Caco-2 (cell line): ENCODE measurements at regions not wholly inside any gene's neighbourhood (a gene's known extent, or its start where the extent isn't known, plus 50 kb on each side); places are given as distances from the start of the nearest gene placed in this dataset.
"Not testable (repeated sequence)": the region's sequence is repeated elsewhere in the genome, so short reads cannot be mapped to it uniquely, and the experiment has no call there.

Experiments
- BruUV-seq: library from RNA; stranded (reverse); fragments of 400-500 nt; replicated peaks from 2 replicates; lab custom pipeline; 2021; lab: Mats Ljungman, UMichigan
- CTCF ChIA-PET: fragments of 300-600 bp; sonication (Branson Sonifier 250); formaldehyde crosslinking; loops from one replicate; lab custom pipeline; 2022; ENCODE audit warnings: antibody characterized with exemption; lab: Charles Lee
- POLR2A ChIA-PET: fragments of 300-600 bp; sonication (Branson Sonifier 250); formaldehyde crosslinking; loops from one replicate; lab custom pipeline; 2022; ENCODE audit warnings: antibody characterized with exemption; lab: Charles Lee
- DNase-seq, 2 experiments: peaks; one replicate each; pipeline versions ENCODE4 v3.0.0 to v3.0.0-alpha.2; 2020 to 2022
- H3K27me3 ChIP-seq: replicated peaks from 2 replicates; pipeline ENCODE4 v1.6.0; 2011; ENCODE audit warnings: low read length; ENCODE audit not compliant: control insufficient read depth, insufficient read depth
- H3K36me3 ChIP-seq: 2 replicates; pipeline ENCODE4 v1.5.1; 2011; ENCODE audit warnings: low read length; ENCODE audit not compliant: control insufficient read depth, insufficient read depth
- H3K4me1 ChIP-seq: fragments of 250-450 bp; sonication (Bioruptor Pico); 2 replicates; pipeline ENCODE4 v1.5.1; 2020; ENCODE audit warnings: mild to moderate bottlenecking
- H3K4me3 ChIP-seq: 2 replicates; pipeline ENCODE4 v1.5.1; 2011; ENCODE audit warnings: low read depth, mild to moderate bottlenecking, control low read depth, low read length
- H3K9me3 ChIP-seq: fragments of 250-450 bp; sonication (Bioruptor Pico); 2 replicates; pipeline ENCODE4 v1.5.1; 2020; ENCODE audit warnings: mild to moderate bottlenecking, moderate library complexity
- H3K27ac Mint-ChIP-seq: one replicate; pipeline ENCODE4 v1.8.0; 2022; ENCODE audit warnings: mixed read lengths; ENCODE audit not compliant: unreplicated experiment
- H3K27me3 Mint-ChIP-seq: one replicate; pipeline ENCODE4 v1.8.0; 2022; ENCODE audit warnings: mixed read lengths; ENCODE audit not compliant: insufficient read depth, unreplicated experiment
- H3K36me3 Mint-ChIP-seq: one replicate; pipeline ENCODE4 v1.8.0; 2022; ENCODE audit warnings: mild to moderate bottlenecking, mixed read lengths; ENCODE audit not compliant: insufficient read depth, unreplicated experiment
- H3K4me1 Mint-ChIP-seq: one replicate; pipeline ENCODE4 v1.8.0; 2022; ENCODE audit warnings: low read depth, mixed read lengths; ENCODE audit not compliant: unreplicated experiment
- H3K4me3 Mint-ChIP-seq: one replicate; pipeline ENCODE4 v1.8.0; 2022; ENCODE audit warnings: mild to moderate bottlenecking, moderate library complexity, mixed read lengths; ENCODE audit not compliant: unreplicated experiment
- H3K9me3 Mint-ChIP-seq: one replicate; pipeline ENCODE4 v1.8.0; 2022; ENCODE audit warnings: mixed read lengths; ENCODE audit not compliant: unreplicated experiment
- intact Hi-C: fragments of 100-400 bp; cut with micrococcal nuclease; formaldehyde crosslinking; loops from one replicate; pipeline ENCODE4 v1.10.0; 2022; ENCODE audit not compliant: unreplicated experiment
- TF ChIP-seq, protein P1 (sequence below), 2 experiments: fragments of 200-600 bp in 1 of 2; IDR thresholded peaks; 1 replicate in 1 of 2; 2 replicates in 1 of 2; pipeline versions ENCODE4 v1.5.1 to v1.8.0; 2011 to 2022; ENCODE audit warnings: antibody characterized with exemption in 1 of 2, control low read depth in 1 of 2, inconsistent platforms in 1 of 2, low read depth in 1 of 2, low read length in 1 of 2, mild to moderate bottlenecking in 1 of 2, moderate library complexity in 1 of 2; ENCODE audit not compliant: insufficient read depth in 1 of 2, severe bottlenecking in 1 of 2, unreplicated experiment in 1 of 2

- Histone ChIP-seq H3K36me3 (no peaks in the 10 kb centered on the region), H3K27me3 (no peaks in the 10 kb centered on the region), H3K4me1 (peaks cover 12% of the 10 kb centered on the region), H3K4me3 (no peak overlapping the region), H3K9me3 (no peaks in the 10 kb centered on the region; the same call in 1 of the 2 replicates)
- Mint-ChIP-seq H3K4me3 (no peak overlapping the region), H3K4me1 (peaks cover 8% of the 10 kb centered on the region), H3K36me3 (no peaks in the 10 kb centered on the region), H3K27ac (no peak overlapping the region), H3K9me3 (no peaks in the 10 kb centered on the region), H3K27me3 (no peaks in the 10 kb centered on the region)
- POLR2A ChIA-PET = no interaction called here
- CTCF ChIA-PET = no interaction called here
- intact Hi-C loops = no loop called here
- TF ChIP-seq, protein P1, sequence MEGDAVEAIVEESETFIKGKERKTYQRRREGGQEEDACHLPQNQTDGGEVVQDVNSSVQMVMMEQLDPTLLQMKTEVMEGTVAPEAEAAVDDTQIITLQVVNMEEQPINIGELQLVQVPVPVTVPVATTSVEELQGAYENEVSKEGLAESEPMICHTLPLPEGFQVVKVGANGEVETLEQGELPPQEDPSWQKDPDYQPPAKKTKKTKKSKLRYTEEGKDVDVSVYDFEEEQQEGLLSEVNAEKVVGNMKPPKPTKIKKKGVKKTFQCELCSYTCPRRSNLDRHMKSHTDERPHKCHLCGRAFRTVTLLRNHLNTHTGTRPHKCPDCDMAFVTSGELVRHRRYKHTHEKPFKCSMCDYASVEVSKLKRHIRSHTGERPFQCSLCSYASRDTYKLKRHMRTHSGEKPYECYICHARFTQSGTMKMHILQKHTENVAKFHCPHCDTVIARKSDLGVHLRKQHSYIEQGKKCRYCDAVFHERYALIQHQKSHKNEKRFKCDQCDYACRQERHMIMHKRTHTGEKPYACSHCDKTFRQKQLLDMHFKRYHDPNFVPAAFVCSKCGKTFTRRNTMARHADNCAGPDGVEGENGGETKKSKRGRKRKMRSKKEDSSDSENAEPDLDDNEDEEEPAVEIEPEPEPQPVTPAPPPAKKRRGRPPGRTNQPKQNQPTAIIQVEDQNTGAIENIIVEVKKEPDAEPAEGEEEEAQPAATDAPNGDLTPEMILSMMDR (IDR thresholded peaks at IDR 0.05; ENCODE audit: insufficient read depth in 1 of 2, low read depth in 1 of 2, low read length in 1 of 2, severe bottlenecking in 1 of 2, unreplicated experiment in 1 of 2) = no peak
- no peak for DNase-seq
- no TSS peak for BruUV-seq
Observed at GRCh38 chr6:27049863-27050781, 197.4 kb upstream of the PRSS16 start.

DNA sequence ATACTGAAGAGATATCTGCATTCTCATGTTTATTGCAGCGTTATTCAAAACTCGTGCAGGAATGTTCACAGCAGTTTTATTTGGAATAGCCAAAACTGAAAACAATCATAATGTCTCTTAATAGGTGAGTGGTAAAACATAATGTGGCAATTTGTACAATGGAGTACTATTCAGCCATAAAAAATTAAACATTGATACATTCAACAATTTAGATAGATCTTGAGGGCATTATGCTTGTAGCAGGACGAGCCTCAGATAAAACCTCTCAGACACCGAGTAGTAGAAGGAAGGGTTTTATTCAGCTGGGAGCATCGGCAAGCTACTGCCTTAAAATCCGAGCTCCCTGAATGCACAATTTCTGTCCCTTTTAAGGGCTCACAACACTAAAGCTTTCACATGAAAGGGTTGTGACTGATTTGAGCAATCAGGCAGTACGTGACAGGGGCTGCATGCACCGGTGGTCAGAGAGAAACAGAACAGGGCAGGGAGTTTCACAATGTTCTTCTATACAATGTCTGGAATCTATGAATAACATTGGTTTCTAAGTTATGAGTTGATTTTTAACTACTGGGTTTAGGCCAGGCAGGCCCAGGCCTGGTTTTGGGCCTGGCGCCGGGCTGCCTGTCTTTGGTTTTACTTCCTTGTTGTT is 195.3 kb upstream of the PRSS16 start:
- H3K36me3 Mint-ChIP-seq, BruUV-seq, CTCF ChIA-PET, H3K27ac Mint-ChIP-seq, H3K9me3 ChIP-seq, H3K9me3 Mint-ChIP-seq, H3K4me3 Mint-ChIP-seq, DNase-seq, H3K4me1 ChIP-seq, H3K4me3 ChIP-seq, H3K36me3 ChIP-seq, H3K27me3 ChIP-seq, intact Hi-C loops, POLR2A ChIA-PET, H3K27me3 Mint-ChIP-seq: not testable (repeated sequence)
- peaks cover 17% of the 10 kb centered on the region for H3K4me1 Mint-ChIP-seq

DNA sequence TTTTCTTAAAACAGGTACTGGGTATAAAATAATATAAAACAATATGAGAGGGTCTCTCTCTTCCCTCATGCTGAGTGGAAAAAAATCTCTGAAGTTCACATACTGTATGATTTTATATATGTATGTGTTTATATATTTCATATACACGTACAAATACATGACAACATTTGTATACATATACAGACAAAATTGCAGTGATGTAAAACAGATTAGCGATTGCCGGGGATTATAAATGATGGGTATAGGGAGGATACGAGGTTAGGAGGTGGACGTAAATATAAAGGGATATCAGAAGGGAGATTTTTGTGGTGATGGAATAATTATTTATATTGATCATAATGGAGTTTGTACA is 194.8 kb upstream of the PRSS16 start:
- intact Hi-C loops = no loop called here
- ChIA-PET CTCF (no interaction called here), POLR2A (no interaction called here)
- Histone ChIP-seq H3K36me3 (no peaks in the 10 kb centered on the region), H3K9me3 (no peaks in the 10 kb centered on the region), H3K4me3 (no peak overlapping the region), H3K27me3 (no peaks in the 10 kb centered on the region), H3K4me1 (peaks cover 6% of the 10 kb centered on the region; the same call in 1 of the 2 replicates)
- TF ChIP-seq, protein P1 (IDR thresholded peaks at IDR 0.05; ENCODE audit: insufficient read depth in 1 of 2, low read depth in 1 of 2, low read length in 1 of 2, severe bottlenecking in 1 of 2, unreplicated experiment in 1 of 2) = no peak
- Mint-ChIP-seq H3K4me1 (peaks cover 12% of the 10 kb centered on the region), H3K9me3 (no peaks in the 10 kb centered on the region), H3K36me3 (no peaks in the 10 kb centered on the region), H3K4me3 (no peak overlapping the region), H3K27ac (no peak overlapping the region), H3K27me3 (no peaks in the 10 kb centered on the region)
- BruUV-seq = no TSS peak
- DNase-seq = no peak
